A673 (cell line): ENCODE measurements at regions not wholly inside any gene's neighbourhood (a gene's known extent, or its start where the extent isn't known, plus 50 kb on each side); places are given as distances from the start of the nearest gene placed in this dataset.

Experiments
- CTCF ChIP-seq: fragments of 300-800, 200-600 bp; sonication (generic); conservative IDR thresholded peaks from 2 replicates; pipeline ENCODE4 v1.5.1; 2017; ENCODE audit warnings: low read depth, mild to moderate bottlenecking, antibody characterized with exemption, low read length, moderate library complexity, mixed read lengths
- EZH2 ChIP-seq: fragments of 200-600 bp; sonication (generic); IDR thresholded peaks from 2 replicates; pipeline ENCODE4 v1.6.1; 2017; ENCODE audit warnings: borderline replicate concordance, low read depth, mild to moderate bottlenecking, mixed read lengths, antibody characterized with exemption, low read length; ENCODE audit not compliant: poor library complexity, severe bottlenecking

- TF ChIP-seq CTCF: no peak
- no peak for TF ChIP-seq EZH2
Measured at GRCh38 chr1:218604217-218604616, 259.1 kb downstream of the TGFB2 start.
